ENCODE measurements at regions not wholly inside any gene's neighbourhood (a gene's known extent, or its start where the extent isn't known, plus 50 kb on each side); places are given as distances from the start of the nearest gene placed in this dataset.

DNA sequence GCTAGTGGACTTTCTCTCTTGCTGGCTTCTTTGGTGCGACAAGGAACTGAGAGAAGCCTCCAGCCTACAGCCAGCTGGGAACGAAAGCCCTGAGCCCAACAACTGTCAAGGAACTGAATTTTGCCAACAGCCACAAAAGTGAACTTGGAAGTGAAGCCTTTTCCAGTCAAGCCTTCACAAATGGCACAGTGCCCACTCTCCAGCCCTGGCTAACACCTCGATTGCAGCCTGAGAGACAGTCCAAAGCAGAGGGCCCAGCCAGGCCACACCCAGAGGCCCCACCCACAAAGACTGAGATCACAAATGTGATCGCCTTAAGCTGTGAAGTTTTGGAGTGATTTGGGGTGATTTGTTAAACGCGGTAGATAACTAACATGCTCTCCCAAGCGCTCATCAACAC is 244.6 kb upstream of the SDK2 start:
- Histone ChIP-seq H3K27ac (no peak overlapping the region), H3K27me3 (peaks cover 18% of the 10 kb centered on the region), H3K4me3 (no peak overlapping the region), H3K9me3 (peaks cover 0 to 16% (median 0%) of the 10 kb centered on the region in 3 donors), H3K4me1 (no peaks in the 10 kb centered on the region), H3K36me3 (no peaks in the 10 kb centered on the region)
- TF ChIP-seq POLR2AphosphoS5 (IDR thresholded peaks at IDR 0.05) = no peak
- no peak for TF ChIP-seq EP300 (IDR thresholded peaks at IDR 0.05)
- no peak for TF ChIP-seq POLR2A (IDR thresholded peaks at IDR 0.05)
- TF ChIP-seq, protein P1, sequence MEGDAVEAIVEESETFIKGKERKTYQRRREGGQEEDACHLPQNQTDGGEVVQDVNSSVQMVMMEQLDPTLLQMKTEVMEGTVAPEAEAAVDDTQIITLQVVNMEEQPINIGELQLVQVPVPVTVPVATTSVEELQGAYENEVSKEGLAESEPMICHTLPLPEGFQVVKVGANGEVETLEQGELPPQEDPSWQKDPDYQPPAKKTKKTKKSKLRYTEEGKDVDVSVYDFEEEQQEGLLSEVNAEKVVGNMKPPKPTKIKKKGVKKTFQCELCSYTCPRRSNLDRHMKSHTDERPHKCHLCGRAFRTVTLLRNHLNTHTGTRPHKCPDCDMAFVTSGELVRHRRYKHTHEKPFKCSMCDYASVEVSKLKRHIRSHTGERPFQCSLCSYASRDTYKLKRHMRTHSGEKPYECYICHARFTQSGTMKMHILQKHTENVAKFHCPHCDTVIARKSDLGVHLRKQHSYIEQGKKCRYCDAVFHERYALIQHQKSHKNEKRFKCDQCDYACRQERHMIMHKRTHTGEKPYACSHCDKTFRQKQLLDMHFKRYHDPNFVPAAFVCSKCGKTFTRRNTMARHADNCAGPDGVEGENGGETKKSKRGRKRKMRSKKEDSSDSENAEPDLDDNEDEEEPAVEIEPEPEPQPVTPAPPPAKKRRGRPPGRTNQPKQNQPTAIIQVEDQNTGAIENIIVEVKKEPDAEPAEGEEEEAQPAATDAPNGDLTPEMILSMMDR (IDR thresholded peaks at IDR 0.05) = no peak
- ATAC-seq = no peak
- WGBS, 2 donors (ENCODE audit: low coverage in 1 of 2) = 56 to 90% methylated on average over 2 to 5 of the region's 7 CpGs

DNA sequence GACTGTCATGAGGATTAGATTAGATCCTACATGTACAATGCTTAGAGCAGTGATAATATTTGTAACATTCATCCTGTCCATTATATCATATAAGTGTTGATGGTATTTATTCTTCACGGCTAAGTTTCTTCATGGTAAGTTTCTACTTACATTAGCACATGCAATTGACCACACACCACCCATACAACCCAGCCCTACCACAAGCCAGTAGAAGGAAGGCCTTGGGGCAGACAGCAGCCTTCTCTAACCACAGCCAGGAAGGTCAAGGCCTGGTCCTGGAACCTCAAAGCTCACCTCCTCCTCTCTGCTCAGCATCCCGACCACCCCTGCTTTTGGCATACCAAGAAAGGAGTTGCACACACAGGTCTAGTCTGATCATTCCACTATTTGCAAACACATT is 245.2 kb upstream of the SDK2 start:
- peaks cover 16% of the 10 kb centered on the region for H3K27me3 ChIP-seq
- no peak for TF ChIP-seq EP300 (IDR thresholded peaks at IDR 0.05)
- TF ChIP-seq POLR2AphosphoS5 (IDR thresholded peaks at IDR 0.05) = no peak
- TF ChIP-seq POLR2A (IDR thresholded peaks at IDR 0.05) = no peak
- TF ChIP-seq, protein P1 (IDR thresholded peaks at IDR 0.05) = no peak
- no peaks in the 10 kb centered on the region for H3K4me1 ChIP-seq
- no peak overlapping the region for H3K27ac ChIP-seq
- WGBS, 2 donors (ENCODE audit: low coverage in 1 of 2) = 100% methylated on average over 1 of the region's 2 CpGs; no CpG with 5 or more reads in 1 of the 2 donors
- ATAC-seq = no peak
- H3K36me3 ChIP-seq = no peaks in the 10 kb centered on the region
- no peak overlapping the region for H3K4me3 ChIP-seq
- peaks cover 0 to 16% (median 0%) of the 10 kb centered on the region in 3 donors for H3K9me3 ChIP-seq

DNA sequence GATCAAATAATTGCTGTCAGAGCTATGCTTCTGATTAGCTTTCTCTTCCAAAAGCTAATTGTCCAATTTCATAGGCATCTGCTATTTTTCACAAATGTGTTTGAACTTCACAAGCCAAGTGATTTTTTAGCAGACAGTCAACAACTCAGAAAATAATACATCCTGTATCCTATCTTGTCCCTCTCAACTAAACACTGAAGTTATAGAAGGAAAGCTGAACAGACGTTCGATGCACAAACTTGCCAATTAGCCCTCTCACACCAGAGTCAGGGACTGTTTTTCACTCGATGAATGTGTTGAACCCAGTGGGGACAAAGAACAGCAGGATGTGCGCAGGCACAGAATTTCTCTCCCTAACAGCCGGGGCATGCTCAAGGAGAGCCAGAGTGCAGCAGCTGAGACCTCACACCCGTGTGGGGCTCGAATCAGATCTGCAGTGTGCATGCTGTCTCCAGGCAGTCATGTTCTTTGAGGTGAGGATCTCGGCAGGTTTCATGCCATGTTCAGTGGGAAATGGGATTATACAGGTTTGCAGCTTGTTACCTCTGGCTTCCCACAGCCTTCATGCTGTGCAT is 246.7 kb upstream of the SDK2 start:
- ATAC-seq = no peak
- peaks cover 30% of the 10 kb centered on the region for H3K27me3 ChIP-seq
- no peaks in the 10 kb centered on the region for H3K4me1 ChIP-seq
- H3K9me3 ChIP-seq = peaks cover 0 to 16% (median 0%) of the 10 kb centered on the region in 3 donors
- WGBS, 2 donors (ENCODE audit: low coverage in 1 of 2) = 53% methylated on average over 4 of the region's 8 CpGs; no CpG with 5 or more reads in 1 of the 2 donors
- no peaks in the 10 kb centered on the region for H3K36me3 ChIP-seq
- no peak overlapping the region for H3K27ac ChIP-seq
- H3K4me3 ChIP-seq = no peak overlapping the region
- no peak for TF ChIP-seq POLR2A (IDR thresholded peaks at IDR 0.05)
- no peak for TF ChIP-seq EP300 (IDR thresholded peaks at IDR 0.05)
- TF ChIP-seq POLR2AphosphoS5 (IDR thresholded peaks at IDR 0.05) = no peak
- TF ChIP-seq, protein P1 (IDR thresholded peaks at IDR 0.05) = no peak

DNA sequence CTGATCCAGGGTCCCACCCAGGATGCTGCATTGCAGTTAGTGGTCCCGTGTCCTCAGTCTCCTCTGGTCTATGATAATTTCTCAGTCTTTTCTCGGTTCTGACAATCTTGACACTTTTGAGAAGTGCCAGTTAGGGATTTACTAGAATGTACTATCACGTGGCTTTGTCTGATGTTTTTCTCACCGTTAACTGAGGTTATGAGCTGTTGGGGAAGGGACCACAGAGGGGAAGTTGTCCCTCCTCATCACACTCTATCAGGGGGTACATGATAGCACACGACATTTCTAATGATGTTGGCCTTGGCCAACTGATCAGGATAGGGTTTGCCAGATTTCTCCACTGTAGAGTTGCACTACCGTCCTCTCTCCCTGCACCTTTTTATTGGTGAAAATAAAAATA is 250.9 kb upstream of the SDK2 start:
- Histone ChIP-seq H3K27ac (no peak overlapping the region), H3K27me3 (peaks cover 56% of the 10 kb centered on the region), H3K9me3 (peaks cover 0 to 16% (median 0%) of the 10 kb centered on the region in 3 donors), H3K4me3 (no peak overlapping the region), H3K4me1 (no peaks in the 10 kb centered on the region), H3K36me3 (no peaks in the 10 kb centered on the region)
- TF ChIP-seq POLR2A (IDR thresholded peaks at IDR 0.05) = no peak
- TF ChIP-seq EP300 (IDR thresholded peaks at IDR 0.05) = no peak
- ATAC-seq = no peak
- WGBS, 2 donors (ENCODE audit: low coverage in 1 of 2) = 57% methylated on average over 6 of the region's 6 CpGs; no CpG with 5 or more reads in 1 of the 2 donors

DNA sequence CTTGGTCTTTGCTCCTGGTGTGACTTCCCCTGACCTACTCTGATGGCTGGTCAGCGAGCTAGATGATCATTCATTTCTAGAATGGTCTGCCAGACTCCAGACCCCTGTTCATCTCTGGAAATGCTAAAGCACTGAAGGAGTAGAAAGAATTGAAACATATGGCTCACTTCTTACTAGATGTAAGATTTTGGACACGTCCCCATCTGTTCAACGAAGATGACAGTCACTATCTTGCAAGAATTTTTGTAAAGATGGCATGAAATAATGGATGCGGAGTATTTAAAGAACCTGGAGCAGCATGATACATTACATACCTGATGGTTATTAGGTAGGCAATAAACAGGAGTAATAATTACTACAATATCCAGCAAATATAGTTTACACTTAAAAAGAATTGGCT is 252.7 kb upstream of the SDK2 start:
- Histone ChIP-seq H3K27ac (no peak overlapping the region), H3K4me3 (no peak overlapping the region), H3K27me3 (peaks cover 74% of the 10 kb centered on the region), H3K36me3 (no peaks in the 10 kb centered on the region), H3K9me3 (peaks cover 0 to 16% (median 0%) of the 10 kb centered on the region in 3 donors), H3K4me1 (peaks cover 0 to 6% (median 0%) of the 10 kb centered on the region in 3 donors)
- TF ChIP-seq, protein P1 (IDR thresholded peaks at IDR 0.05) = no peak
- TF ChIP-seq POLR2AphosphoS5 (IDR thresholded peaks at IDR 0.05) (no peak), POLR2A (IDR thresholded peaks at IDR 0.05) (no peak), EP300 (IDR thresholded peaks at IDR 0.05) (no peak)
- no peak for ATAC-seq
- WGBS, 2 donors (ENCODE audit: low coverage in 1 of 2) = 63 to 72% methylated on average over 3 to 4 of the region's 4 CpGs
